Esophagus muscularis mucosa (tissue), 4 donors: ENCODE measurements at regions not wholly inside any gene's neighbourhood (a gene's known extent, or its start where the extent isn't known, plus 50 kb on each side); places are given as distances from the start of the nearest gene placed in this dataset.
A peak's percentile ranks its signal among the peaks of the same experiment; 100 is the strongest.

Experiments used
- DNase-seq: peaks from one replicate; pipeline ENCODE4 v3.0.0-alpha.2; 2017; ENCODE audit errors: extremely low spot score
- H3K27ac ChIP-seq, 4 donors: fragments of 200-600 bp; sonication (generic); replicated peaks in 1 of 4; 1 replicate in 3 of 4; 2 replicates in 1 of 4; pipeline ENCODE4 v1.5.1; 2016 to 2019; ENCODE audit warnings: mild to moderate bottlenecking in 1 of 4
- H3K27me3 ChIP-seq, 4 donors: fragments of 200-600 bp; sonication (generic); one replicate each; pipeline versions ENCODE4 v1.5.1 to v1.6.0; 2016 to 2019
- H3K36me3 ChIP-seq, 4 donors: fragments of 200-600 bp; sonication (generic); one replicate each; pipeline ENCODE4 v1.5.1; 2016 to 2019
- H3K4me1 ChIP-seq, 4 donors: fragments of 200-600 bp; sonication (generic); one replicate each; pipeline ENCODE4 v1.5.1; 2016 to 2019
- H3K4me3 ChIP-seq, 4 donors: fragments of 200-600 bp; sonication (generic); 1 replicate in 2 of 4; 2 replicates in 2 of 4; pipeline ENCODE4 v1.5.1; 2016 to 2019; ENCODE audit warnings: mild to moderate bottlenecking in 4 of 4, moderate library complexity in 1 of 4
- H3K9me3 ChIP-seq, 4 donors: fragments of 200-600 bp; sonication (generic); 1 replicate in 3 of 4; 2 replicates in 1 of 4; pipeline ENCODE4 v1.5.1; 2016 to 2019
- EP300 ChIP-seq: sonication (generic); formaldehyde crosslinking; IDR thresholded peaks from one replicate; pipeline ENCODE4 v1.6.1; 2017; ENCODE audit warnings: antibody characterized with exemption
- POLR2A ChIP-seq: fragments of 450-650 bp; IDR thresholded peaks from one replicate; pipeline ENCODE4 v1.6.1; 2017; ENCODE audit warnings: antibody characterized with exemption, moderate library complexity, mild to moderate bottlenecking, low read depth
- POLR2AphosphoS5 ChIP-seq, 2 donors: sonication (generic); formaldehyde crosslinking; IDR thresholded peaks; one replicate each; pipeline ENCODE4 v1.6.1; 2017; ENCODE audit warnings: antibody characterized with exemption in 2 of 2
- WGBS: methylation state at CpG from one replicate; pipeline ENCODE4 v1.1.5; 2018; 5-methylcytosine and 5-hydroxymethylcytosine counted together
- intact Hi-C: fragments of 100-400 bp; cut with DNase I; formaldehyde crosslinking; loops from one replicate; pipeline ENCODE4 v1.15.1; 2023
- TF ChIP-seq, protein P1 (sequence below), 3 experiments: fragments of 200-600 bp in 2 of 3; fragments of 450-650 bp in 1 of 3; sonication (generic) in 2 of 3; IDR thresholded peaks; one replicate each; pipeline ENCODE4 v1.5.1; 2017 to 2019; ENCODE audit warnings: antibody characterized with exemption in 3 of 3, mild to moderate bottlenecking in 2 of 3, moderate library complexity in 1 of 3

DNA sequence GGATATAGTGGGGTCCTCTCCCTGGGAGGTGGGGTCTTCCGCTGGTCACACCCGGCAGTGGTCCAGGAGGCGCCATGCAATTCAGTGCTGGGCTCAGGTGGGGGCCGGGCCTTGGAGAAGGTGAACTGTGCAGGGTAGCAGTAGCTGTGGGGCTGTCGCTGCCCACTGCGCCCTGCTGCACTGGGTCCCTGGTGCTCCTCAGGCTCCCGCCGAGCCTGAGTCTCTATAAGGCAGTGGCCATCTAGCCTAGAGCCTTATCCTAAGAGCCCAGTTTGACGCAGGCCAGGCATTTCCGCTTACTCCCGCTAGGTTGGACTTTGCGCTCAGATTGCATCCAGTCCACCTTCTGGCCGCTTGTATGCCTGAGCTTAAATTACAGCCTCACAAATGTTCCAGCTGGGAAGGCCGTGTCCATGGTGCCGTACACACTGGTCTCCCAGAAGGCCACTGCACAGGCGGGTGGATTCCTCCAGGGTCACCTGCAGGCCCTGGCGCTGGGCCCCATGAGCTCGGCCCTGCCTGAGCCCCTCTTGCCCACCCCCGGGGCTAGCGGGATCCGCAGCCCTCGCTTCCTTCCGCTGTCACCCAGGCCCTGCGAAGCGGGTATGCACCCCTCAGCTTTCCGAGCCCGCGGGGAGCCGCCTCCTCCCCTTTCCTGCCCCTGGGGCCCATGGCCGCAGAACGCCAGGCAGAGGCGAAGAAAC is 1762.2 kb downstream of the TP53TG3F start:
- peak; percentile 89 for DNase-seq
- peaks cover 0 to 3% (median 0%) of the 10 kb centered on the region in 4 donors for H3K27me3 ChIP-seq
- H3K9me3 ChIP-seq, result peaks cover 0 to 7% (median 2%) of the 10 kb centered on the region in 4 donors
- no peaks in the 10 kb centered on the region for H3K4me1 ChIP-seq
- intact Hi-C loops, result no loop called here
- 83% methylated on average over 29 of the region's 32 CpGs for WGBS
- H3K27ac ChIP-seq, result no peak overlapping the region
- no peak overlapping the region for H3K4me3 ChIP-seq
- TF ChIP-seq POLR2A (no peak), EP300 (no peak), POLR2AphosphoS5 (IDR thresholded peaks at IDR 0.05) (no peak)
- TF ChIP-seq, protein P1, sequence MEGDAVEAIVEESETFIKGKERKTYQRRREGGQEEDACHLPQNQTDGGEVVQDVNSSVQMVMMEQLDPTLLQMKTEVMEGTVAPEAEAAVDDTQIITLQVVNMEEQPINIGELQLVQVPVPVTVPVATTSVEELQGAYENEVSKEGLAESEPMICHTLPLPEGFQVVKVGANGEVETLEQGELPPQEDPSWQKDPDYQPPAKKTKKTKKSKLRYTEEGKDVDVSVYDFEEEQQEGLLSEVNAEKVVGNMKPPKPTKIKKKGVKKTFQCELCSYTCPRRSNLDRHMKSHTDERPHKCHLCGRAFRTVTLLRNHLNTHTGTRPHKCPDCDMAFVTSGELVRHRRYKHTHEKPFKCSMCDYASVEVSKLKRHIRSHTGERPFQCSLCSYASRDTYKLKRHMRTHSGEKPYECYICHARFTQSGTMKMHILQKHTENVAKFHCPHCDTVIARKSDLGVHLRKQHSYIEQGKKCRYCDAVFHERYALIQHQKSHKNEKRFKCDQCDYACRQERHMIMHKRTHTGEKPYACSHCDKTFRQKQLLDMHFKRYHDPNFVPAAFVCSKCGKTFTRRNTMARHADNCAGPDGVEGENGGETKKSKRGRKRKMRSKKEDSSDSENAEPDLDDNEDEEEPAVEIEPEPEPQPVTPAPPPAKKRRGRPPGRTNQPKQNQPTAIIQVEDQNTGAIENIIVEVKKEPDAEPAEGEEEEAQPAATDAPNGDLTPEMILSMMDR (IDR thresholded peaks at IDR 0.05), result no peak
- no peaks in the 10 kb centered on the region for H3K36me3 ChIP-seq

DNA sequence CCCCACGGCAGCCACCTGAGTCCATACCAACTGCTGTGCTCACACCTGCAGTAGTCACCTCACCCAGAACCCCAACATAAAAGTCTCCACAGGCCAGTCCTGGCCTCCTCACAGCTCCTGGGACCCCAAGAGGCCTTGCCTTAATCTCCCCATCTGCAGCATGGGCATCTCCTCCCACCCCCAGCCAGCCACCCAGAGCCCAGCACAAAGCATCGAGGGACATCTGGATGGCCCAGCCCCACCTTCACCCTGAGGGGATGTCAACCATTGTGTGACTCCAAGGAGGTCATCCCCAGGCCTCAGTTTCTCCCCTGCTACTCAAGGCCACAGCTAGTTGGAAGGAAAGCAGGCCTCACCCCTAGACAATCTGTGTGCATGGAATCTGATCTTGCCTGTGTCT is 1775.3 kb downstream of the TP53TG3F start:
- H3K27ac ChIP-seq, result no peak overlapping the region
- H3K27me3 ChIP-seq, result peaks cover 0 to 5% (median 0%) of the 10 kb centered on the region in 4 donors
- WGBS, result 75% methylated on average over 2 of the region's 2 CpGs
- peaks cover 0 to 8% (median 0%) of the 10 kb centered on the region in 4 donors for H3K9me3 ChIP-seq
- H3K4me1 ChIP-seq, result no peaks in the 10 kb centered on the region
- intact Hi-C loops, result no loop called here
- H3K4me3 ChIP-seq, result no peak overlapping the region
- DNase-seq, result no peak
- no peaks in the 10 kb centered on the region for H3K36me3 ChIP-seq
- TF ChIP-seq EP300 (no peak), POLR2A (no peak), POLR2AphosphoS5 (IDR thresholded peaks at IDR 0.05) (no peak)
- TF ChIP-seq, protein P1 (IDR thresholded peaks at IDR 0.05), result no peak

DNA sequence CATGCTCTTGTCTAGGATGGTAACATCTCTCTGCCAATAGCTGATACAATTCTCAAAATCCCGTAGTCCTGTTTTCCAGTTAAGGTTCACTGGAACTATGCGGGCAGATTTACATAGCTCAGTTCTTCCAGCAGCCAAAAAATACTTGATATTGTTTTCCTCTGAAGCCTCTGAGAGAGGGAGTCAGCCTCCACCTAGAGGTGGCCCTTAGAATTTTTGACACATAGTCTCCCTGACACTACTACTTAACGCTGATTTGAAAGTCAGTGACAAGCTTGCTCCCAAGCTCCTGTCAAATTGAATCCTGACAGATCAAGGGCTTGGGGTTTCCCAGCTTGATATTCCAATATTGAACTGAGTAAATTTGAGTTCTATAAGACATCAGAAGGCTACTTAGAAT is 1780.1 kb downstream of the TP53TG3F start:
- H3K27ac ChIP-seq, result no peak overlapping the region
- H3K4me3 ChIP-seq, result no peak overlapping the region
- no peak for DNase-seq
- no peaks in the 10 kb centered on the region for H3K4me1 ChIP-seq
- no peaks in the 10 kb centered on the region for H3K36me3 ChIP-seq
- intact Hi-C loops, result no loop called here
- no peaks in the 10 kb centered on the region for H3K9me3 ChIP-seq
- WGBS, result 86% methylated on average over 3 of the region's 3 CpGs
- TF ChIP-seq POLR2AphosphoS5 (IDR thresholded peaks at IDR 0.05), result no peak
- no peak for TF ChIP-seq EP300
- no peaks in the 10 kb centered on the region for H3K27me3 ChIP-seq

DNA sequence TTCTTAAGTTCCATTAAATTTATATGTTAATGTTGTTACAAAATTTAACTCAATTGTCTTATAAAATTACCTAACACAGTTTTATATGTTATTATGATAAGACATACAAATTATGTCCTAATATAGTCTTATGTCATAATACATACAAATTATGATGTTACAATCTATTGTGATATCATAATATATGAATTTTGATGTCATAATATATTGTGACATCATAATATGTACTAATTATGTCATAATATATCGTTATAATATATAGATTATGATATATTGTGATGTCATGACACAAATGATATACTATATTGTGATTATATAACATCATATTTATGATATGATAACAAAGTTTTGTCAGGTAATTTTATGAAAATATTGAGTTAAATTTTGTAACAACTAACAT is 1789.6 kb downstream of the TP53TG3F start:
- WGBS, result 18% methylated on average over 1 of the region's 1 CpG
- H3K27ac ChIP-seq, result no peak overlapping the region
- H3K36me3 ChIP-seq, result no peaks in the 10 kb centered on the region
- intact Hi-C loops, result no loop called here
- H3K27me3 ChIP-seq, result no peaks in the 10 kb centered on the region
- H3K9me3 ChIP-seq, result peaks cover 0 to 10% (median 0%) of the 10 kb centered on the region in 4 donors
- H3K4me1 ChIP-seq, result no peaks in the 10 kb centered on the region
- no peak overlapping the region for H3K4me3 ChIP-seq
- no peak for DNase-seq
- TF ChIP-seq EP300 (no peak), POLR2A (no peak), POLR2AphosphoS5 (IDR thresholded peaks at IDR 0.05) (no peak)
- TF ChIP-seq, protein P1 (IDR thresholded peaks at IDR 0.05), result no peak

DNA sequence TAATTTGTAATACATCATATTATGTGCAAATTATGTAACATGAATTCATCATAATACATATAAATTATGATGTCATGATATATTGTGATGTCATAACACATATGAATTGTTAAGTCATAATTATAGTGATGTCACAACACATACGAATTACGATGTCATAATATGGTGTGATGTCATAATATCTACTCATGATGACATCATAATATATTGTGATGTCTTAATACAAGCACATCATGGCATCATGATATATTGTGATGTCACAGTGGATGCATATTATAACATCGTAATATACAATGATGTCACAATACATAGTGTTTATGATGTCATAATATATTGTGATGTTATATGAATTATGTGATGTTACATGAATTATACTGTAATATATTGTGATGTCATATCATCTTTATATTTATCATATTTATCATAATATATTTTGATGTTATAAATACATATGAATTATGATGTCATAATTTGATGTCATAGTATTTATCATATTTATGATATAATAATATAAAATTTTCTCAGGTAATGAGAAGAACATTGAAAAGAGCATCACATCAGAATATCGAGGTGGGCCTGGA is 1793.0 kb downstream of the TP53TG3F start:
- Histone ChIP-seq H3K9me3 (peaks cover 0 to 22% (median 5%) of the 10 kb centered on the region in 4 donors), H3K36me3 (no peaks in the 10 kb centered on the region), H3K27ac (no peak overlapping the region), H3K27me3 (peaks cover 0 to 10% (median 0%) of the 10 kb centered on the region in 4 donors), H3K4me1 (no peaks in the 10 kb centered on the region), H3K4me3 (no peak overlapping the region)
- 89% methylated on average over 4 of the region's 4 CpGs for WGBS
- no peak for DNase-seq
- TF ChIP-seq, protein P1 (IDR thresholded peaks at IDR 0.05), result no peak
- TF ChIP-seq POLR2A (no peak), POLR2AphosphoS5 (IDR thresholded peaks at IDR 0.05) (no peak), EP300 (no peak)
- intact Hi-C loops, result no loop called here
